Motor neuron (in vitro differentiated cells): ENCODE measurements at regions not wholly inside any gene's neighbourhood (a gene's known extent, or its start where the extent isn't known, plus 50 kb on each side); places are given as distances from the start of the nearest gene placed in this dataset.
A peak's percentile ranks its signal among the peaks of the same experiment; 100 is the strongest.

ENCODE experiments used
- ATAC-seq, 8 experiments: fragments of 200-7000 bp; cut with Tn5 transposase; replicated peaks in 6 of 8; 2 replicates each; pipeline ENCODE4 v1.8.0; 2021; ENCODE audit warnings: mild to moderate bottlenecking in 8 of 8, moderate library complexity in 8 of 8
- H3K27ac ChIP-seq, 2 donors: fragments of 250-450 bp; sonication (Bioruptor Pico); 2 replicates each; pipeline ENCODE4 v1.9.0; 2021; ENCODE audit warnings: antibody characterized with exemption in 2 of 2, mild to moderate bottlenecking in 2 of 2, moderate library complexity in 1 of 2
- H3K4me1 ChIP-seq, 2 donors: fragments of 250-450 bp; sonication (Bioruptor Pico); replicated peaks in 1 of 2; 2 replicates each; pipeline ENCODE4 v1.6.1; 2021; ENCODE audit warnings: antibody characterized with exemption in 2 of 2, mild to moderate bottlenecking in 2 of 2, moderate library complexity in 1 of 2
- H3K4me3 ChIP-seq, 5 donors: fragments of 250-450 bp; sonication (Bioruptor Pico); 2 replicates each; pipeline ENCODE4 v1.9.0; 2021; ENCODE audit warnings: antibody characterized with exemption in 5 of 5, mild to moderate bottlenecking in 5 of 5, moderate library complexity in 4 of 5
- WGBS, 10 experiments: fragments of 450-650 bp; shearing (Covaris generic); methylation state at CpG; one replicate each; pipeline ENCODE4 v1.0.0; 2022; 5-methylcytosine and 5-hydroxymethylcytosine counted together
- in situ Hi-C, 9 experiments: fragments of 400-800 bp; cut with MboI; loops; one replicate each; pipeline ENCODE4 v1.15.0; 2021; ENCODE audit warnings: low sequenced_read_pairs in 9 of 9, low pct_unique_long_range_greater_than_20kb in 2 of 9; ENCODE audit not compliant: unreplicated experiment in 9 of 9

DNA sequence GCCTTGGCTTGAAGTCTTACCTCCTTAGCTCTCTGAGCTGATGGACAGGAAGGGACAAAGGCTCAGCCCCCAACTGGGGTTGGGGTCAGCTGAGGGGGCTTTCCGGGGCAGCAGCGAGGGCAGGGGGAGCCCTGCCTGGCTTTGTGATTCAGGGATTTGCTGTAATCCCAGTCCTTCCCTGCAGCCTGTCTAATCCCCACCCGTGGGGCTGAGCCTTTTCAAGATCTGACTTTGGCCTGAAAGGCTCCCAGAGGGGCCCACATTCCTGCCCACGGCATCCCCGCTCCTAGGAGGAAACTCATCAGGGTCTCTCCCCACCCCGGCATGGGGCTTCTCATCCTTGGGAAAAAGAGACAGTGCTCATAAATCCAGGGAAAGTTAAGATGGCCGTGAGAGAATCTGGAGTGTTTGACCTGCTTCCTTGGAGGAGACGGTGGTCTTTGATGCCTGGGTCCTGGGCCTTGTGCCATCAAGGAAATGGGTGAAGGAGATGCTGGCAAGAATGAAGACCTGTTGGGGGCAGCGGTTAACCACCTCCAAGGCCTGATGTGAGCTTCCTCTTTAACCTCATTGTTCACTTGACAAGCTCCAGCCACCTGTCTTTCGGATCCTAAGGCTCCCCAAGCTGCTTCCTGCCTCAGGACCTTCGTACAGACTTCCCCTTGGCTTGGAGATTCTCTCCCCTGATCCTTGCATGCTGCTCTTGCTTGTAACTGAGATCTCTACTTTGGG is 83.1 kb upstream of the WNT4 start:
- in situ Hi-C loops, result no loop called here
- Histone ChIP-seq H3K4me3 (no peak overlapping the region), H3K27ac (no peak overlapping the region), H3K4me1 (peaks cover 18 to 29% of the 10 kb centered on the region in 2 donors)
- WGBS, 10 experiments, result 20 to 84% (median 69%) methylated on average over 1 to 11 of the region's 11 CpGs; no CpG with 5 or more reads in 3 of the 10 experiments
- no peak for ATAC-seq

DNA sequence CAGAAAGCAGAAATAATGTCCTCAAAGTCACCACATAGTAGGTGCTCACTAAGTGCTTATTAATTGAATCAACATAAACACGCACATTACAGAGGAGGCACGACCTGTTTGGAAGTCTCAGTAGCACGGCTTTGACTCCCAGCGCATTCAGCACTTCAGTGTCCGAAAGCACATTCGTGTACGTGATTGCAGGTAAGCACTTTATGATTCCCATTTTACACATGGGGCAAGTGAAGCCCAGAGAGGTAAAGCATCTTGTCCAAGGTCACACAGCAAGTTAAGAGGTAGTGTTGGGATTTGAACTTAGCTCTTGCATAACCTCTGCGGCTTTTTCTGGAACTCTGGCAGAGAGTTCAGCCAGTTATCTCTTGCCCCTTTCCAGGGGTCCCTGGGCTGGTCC is 85.2 kb upstream of the WNT4 start:
- H3K27ac ChIP-seq, result no peak overlapping the region
- in situ Hi-C loops, result no loop called here
- 29 to 100% (median 92%) methylated on average over 1 to 8 of the region's 8 CpGs for WGBS, 10 experiments
- H3K4me1 ChIP-seq, result peaks cover 3 to 18% of the 10 kb centered on the region in 2 donors
- no peak for ATAC-seq
- H3K4me3 ChIP-seq, result no peak overlapping the region

DNA sequence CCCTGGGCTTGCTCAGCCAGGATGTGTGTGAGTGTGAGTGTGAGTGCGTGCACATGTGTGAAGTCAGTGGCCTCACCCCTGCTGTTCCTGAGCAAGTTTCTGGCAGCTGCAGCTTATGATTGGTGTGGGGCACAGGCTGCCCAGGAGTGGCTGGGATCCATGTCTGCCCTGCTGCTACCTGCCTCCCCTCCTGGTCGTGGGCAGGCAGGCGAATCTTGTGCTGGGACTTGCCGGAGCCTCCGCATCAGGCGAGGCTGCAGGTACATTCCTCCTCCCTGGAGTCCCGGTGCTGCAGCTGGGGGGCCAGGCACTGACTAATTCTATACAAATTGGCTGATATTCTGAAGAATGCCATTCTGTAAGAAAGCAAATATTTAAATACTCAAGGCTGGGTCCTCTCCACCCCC is 85.6 kb upstream of the WNT4 start:
- no peak overlapping the region for H3K27ac ChIP-seq
- in situ Hi-C loops, result no loop called here
- H3K4me3 ChIP-seq, result no peak overlapping the region
- 67 to 100% (median 83%) methylated on average over 1 to 6 of the region's 7 CpGs; no CpG with 5 or more reads in 5 of the 10 experiments for WGBS, 10 experiments
- peaks cover 3 to 20% of the 10 kb centered on the region in 2 donors for H3K4me1 ChIP-seq
- no peak for ATAC-seq

DNA sequence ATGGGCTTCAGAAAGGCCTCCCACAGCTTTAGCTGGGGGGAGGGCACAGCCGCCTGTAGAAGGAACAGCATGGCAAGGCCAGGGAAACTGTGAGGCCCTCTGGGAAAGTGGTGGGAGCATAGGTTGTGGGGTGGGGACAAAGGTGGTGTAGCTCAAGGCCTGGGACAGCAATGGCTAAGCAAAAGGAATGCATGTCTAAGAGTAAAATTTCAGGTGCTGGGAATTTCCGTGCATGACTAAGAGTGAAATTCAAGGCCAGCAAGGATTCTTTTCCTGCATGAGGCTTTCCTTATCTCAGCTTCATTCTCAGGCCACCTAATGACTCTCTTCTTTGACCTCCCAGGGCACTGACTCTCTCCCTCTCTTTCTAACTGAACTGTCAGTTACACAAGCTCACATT is 86.5 kb upstream of the WNT4 start:
- in situ Hi-C loops, result no loop called here
- WGBS, 10 experiments, result 50 to 92% (median 81%) methylated on average over 1 to 2 of the region's 2 CpGs; no CpG with 5 or more reads in 2 of the 10 experiments
- ATAC-seq, result peak in 1 of 8 experiments; percentile 12
- Histone ChIP-seq H3K4me3 (no peak overlapping the region), H3K4me1 (peaks cover 9 to 28% of the 10 kb centered on the region in 2 donors), H3K27ac (no peak overlapping the region)

DNA sequence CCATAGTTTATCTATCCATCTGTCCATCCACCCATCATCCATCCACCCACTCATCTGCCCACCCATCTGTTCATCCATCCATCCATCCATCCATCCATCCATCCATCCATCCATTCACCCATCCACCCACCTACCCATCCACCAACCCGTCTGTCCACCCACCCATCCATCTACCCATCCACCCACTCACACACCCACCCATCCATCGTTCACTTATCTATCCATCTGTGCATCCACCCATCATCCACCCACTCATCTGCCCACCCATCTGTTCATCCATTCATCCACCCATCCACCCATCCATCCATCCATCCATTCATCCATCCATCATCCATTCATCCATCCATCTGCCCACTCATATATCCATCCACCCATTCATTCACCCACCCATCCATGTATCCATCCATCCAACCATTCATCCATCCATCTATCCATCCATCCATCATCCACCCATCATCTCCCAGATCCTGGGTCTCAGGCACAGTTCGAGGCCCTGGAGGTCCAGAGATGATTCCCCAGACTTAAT is 88.2 kb upstream of the WNT4 start:
- no peak for ATAC-seq
- WGBS, 10 experiments, result 0 to 92% (median 80%) methylated on average over 1 to 2 of the region's 3 CpGs; no CpG with 5 or more reads in 3 of the 10 experiments
- in situ Hi-C loops, result no loop called here
- Histone ChIP-seq H3K27ac (no peak overlapping the region), H3K4me1 (peaks cover 16 to 28% of the 10 kb centered on the region in 2 donors), H3K4me3 (no peak overlapping the region)

DNA sequence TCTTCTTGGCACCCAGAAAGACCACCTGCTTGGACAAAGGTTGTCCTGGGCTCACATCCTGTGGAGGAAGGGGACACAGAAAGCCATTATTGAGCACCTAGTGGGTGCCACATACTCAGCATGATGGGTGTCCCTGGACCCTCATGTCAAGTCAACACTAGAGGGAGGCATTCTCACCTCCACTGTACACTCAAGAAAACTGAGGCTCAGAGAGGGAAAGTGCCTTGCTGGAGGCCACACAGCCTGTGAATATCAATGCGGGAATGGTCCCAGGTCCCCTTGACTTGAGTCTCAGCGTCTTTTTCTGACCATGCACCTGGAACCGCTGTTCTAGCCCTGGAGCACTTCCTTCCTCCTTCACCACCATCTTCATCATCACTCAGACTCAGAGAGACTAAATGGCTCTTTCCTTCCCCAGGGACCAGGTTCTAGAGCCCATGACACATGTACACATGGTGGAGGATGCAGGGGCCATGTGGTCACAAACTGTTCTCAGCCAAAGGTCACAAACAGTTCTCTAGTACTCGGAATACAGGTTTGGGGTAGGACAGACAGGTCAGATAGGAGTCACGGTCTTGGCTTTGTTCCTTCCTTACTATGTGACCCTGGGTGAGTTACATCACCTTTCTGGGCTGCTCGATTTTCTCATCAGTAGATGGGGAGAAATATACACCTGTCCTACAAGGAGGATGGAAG is 89.2 kb upstream of the WNT4 start:
- WGBS, 10 experiments, result 6 to 87% (median 63%) methylated on average over 1 to 5 of the region's 6 CpGs; no CpG with 5 or more reads in 3 of the 10 experiments
- no peak for ATAC-seq
- in situ Hi-C loops, result no loop called here
- no peak overlapping the region for H3K27ac ChIP-seq
- peaks cover 16 to 28% of the 10 kb centered on the region in 2 donors for H3K4me1 ChIP-seq
- H3K4me3 ChIP-seq, result no peak overlapping the region

- Histone ChIP-seq H3K4me1 (peaks cover 16 to 28% of the 10 kb centered on the region in 2 donors), H3K27ac (no peak overlapping the region), H3K4me3 (no peak overlapping the region)
- ATAC-seq, result peak in 3 of 8 experiments; percentile 8 to 66 (median 16)
- 83 to 95% (median 83%) methylated on average over 1 to 3 of the region's 5 CpGs; no CpG with 5 or more reads in 7 of the 10 experiments for WGBS, 10 experiments
- in situ Hi-C loops, result no loop called here
Observed at GRCh38 chr1:22233222-22233621, 90.3 kb upstream of the WNT4 start.

GRCh38 chr1:22234476-22235030 is 91.7 kb upstream of the WNT4 start:
- in situ Hi-C loops, result no loop called here
- no peak overlapping the region for H3K27ac ChIP-seq
- ATAC-seq, result peak in 4 of 8 experiments; percentile 10 to 28 (median 22)
- no peak overlapping the region for H3K4me3 ChIP-seq
- H3K4me1 ChIP-seq, result peaks cover 16 to 18% of the 10 kb centered on the region in 2 donors
- WGBS, 10 experiments, result 19 to 100% (median 33%) methylated on average over 1 to 4 of the region's 4 CpGs; no CpG with 5 or more reads in 1 of the 10 experiments

DNA sequence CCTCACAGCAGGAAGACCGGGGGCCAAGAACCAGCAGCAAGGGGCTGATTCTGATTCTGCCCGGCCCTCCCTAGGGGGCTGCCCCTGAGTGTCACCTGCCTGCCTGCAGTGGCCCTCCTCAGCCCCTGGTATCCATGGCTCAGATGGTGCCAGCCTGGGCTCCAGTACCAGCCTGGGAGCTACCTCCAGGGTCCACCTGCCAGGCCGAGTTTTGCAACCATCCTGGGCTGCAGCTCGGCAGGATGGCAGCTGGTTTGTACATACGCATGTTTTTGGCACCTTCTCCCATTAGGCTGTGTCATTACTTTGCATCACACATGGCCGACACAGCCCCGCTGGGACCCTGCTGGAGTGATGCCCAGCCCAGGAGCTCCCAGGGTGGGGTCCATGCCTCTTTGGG is 93.3 kb upstream of the WNT4 start:
- Histone ChIP-seq H3K4me1 (peaks cover 15 to 16% of the 10 kb centered on the region in 2 donors), H3K4me3 (no peak overlapping the region), H3K27ac (no peak overlapping the region)
- 5 to 90% (median 58%) methylated on average over 1 to 6 of the region's 7 CpGs; no CpG with 5 or more reads in 3 of the 10 experiments for WGBS, 10 experiments
- in situ Hi-C loops, result no loop called here
- ATAC-seq, result peak in 2 of 8 experiments; percentile 4 to 6

GRCh38 chr1:22236900-22237299 is 94.0 kb upstream of the WNT4 start:
- in situ Hi-C loops, result no loop called here
- no peak for ATAC-seq
- WGBS, 10 experiments, result 54 to 100% (median 88%) methylated on average over 2 to 6 of the region's 6 CpGs; no CpG with 5 or more reads in 5 of the 10 experiments
- Histone ChIP-seq H3K4me1 (peaks cover 16 to 20% of the 10 kb centered on the region in 2 donors), H3K27ac (no peak overlapping the region), H3K4me3 (no peak overlapping the region)

DNA sequence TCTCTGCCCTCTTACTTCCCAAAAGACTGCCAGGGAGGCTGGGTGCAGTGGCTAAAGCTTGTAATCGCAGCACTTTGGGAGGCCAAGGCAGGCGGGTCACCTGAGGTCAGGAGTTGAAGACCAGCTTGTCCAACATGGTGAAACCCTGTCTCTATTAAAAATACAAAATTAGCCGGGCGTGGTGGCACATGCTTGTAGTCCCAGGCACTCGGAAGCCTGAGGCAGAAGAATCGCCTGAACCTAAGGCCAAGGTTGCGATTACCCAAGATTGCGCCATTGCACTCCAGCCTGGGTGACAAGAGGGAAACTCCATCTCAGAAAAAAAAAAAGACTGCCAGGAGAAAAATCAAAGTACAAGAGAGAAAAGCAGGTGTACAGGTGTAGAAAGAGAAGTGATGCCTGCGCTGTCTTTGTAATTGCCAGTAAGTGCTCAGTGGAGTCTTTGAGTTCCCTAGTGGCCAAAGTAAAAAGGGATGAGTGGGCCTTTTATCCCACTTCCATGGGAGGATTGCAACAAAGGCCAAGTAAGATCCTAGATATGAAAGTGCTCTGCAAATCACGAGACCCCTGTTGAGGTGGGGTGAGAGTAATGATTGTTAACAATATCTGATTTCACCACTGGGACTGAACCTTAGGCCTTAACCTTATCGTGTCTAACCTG is 94.7 kb upstream of the WNT4 start:
- H3K4me1 ChIP-seq, result peaks cover 16 to 21% of the 10 kb centered on the region in 2 donors
- 64 to 100% (median 91%) methylated on average over 1 to 11 of the region's 11 CpGs; no CpG with 5 or more reads in 3 of the 10 experiments for WGBS, 10 experiments
- in situ Hi-C loops, result no loop called here
- H3K4me3 ChIP-seq, result no peak overlapping the region
- no peak overlapping the region for H3K27ac ChIP-seq
- no peak for ATAC-seq

DNA sequence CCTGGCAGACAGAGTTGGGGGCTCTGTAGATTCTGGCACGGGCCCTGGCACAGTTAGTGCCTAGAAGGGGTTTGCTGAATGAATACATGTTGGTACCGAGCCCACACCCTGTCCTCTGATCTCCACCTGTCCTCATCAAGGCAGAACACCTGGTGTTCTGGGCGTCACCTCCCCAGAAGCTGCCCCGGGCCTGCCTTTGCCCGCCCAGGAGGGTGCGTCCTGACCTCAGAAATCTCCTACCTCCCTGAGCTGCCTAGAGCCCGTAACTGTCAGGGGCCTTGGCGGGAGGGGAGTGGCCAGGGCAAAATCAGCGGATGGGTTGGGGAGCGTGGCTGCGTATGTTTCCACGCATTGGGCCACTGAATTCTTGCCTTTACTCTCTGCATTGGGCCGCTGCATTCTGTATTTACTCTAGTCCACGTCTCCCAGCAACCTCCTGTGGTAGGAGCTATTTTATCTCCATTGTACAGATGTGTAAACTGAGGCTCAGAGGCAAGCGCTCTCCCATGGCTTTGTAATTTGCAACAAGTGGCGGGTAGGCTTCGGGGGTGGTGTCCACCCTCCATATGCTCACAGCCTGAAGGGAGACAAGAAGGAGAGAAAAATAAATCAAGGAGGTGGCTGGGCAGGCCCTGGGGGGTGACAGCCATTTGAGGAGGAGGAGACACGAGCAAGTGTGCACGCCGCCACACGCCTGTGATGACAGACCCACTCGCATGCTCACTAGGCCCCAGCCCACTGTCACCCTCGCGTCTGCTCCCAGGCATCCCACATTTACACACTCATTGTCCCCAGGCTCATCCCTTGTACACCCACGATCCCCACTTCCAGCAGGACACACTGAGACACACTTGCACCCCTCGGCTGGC is 95.7 kb upstream of the WNT4 start:
- ATAC-seq, result no peak
- no peak overlapping the region for H3K27ac ChIP-seq
- peaks cover 16 to 18% of the 10 kb centered on the region in 2 donors for H3K4me1 ChIP-seq
- H3K4me3 ChIP-seq, result no peak overlapping the region
- in situ Hi-C loops, result no loop called here
- 60 to 100% (median 90%) methylated on average over 1 to 24 of the region's 26 CpGs; no CpG with 5 or more reads in 3 of the 10 experiments for WGBS, 10 experiments
